ENCODE measurements at regions not wholly inside any gene's neighbourhood (a gene's known extent, or its start where the extent isn't known, plus 50 kb on each side); places are given as distances from the start of the nearest gene placed in this dataset.

DNA sequence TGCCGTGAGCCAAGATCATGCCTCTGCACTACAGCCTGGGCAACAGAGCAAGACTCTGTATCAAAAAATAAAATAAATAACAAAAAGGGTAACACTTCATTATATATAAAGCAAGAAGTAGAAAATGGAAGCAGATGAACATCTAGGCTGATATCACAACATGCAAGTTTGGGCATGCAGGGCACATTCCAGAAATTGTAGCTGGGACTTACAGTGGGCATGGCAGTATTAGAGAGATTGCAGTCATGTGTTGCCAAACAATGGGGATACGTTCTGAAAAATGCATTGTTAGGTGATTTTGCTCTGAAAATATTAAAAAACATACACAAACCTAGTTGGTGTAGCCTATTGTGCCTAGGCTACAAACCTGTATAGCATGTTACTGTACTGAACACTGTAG is 441.0 kb upstream of the PRMT6 start:
- no peak for TF ChIP-seq CTCF (IDR thresholded peaks at IDR 0.05; ENCODE audit: poor library complexity)
- TF ChIP-seq EZH2 (IDR thresholded peaks at IDR 0.05; ENCODE audit: borderline replicate concordance), result no peak
- no peak for TF ChIP-seq EZH2phosphoT487 (IDR thresholded peaks at IDR 0.05; ENCODE audit: low read depth, severe bottlenecking, unreplicated experiment)
